ENCODE measurements at regions not wholly inside any gene's neighbourhood (a gene's known extent, or its start where the extent isn't known, plus 50 kb on each side); places are given as distances from the start of the nearest gene placed in this dataset.

- Histone ChIP-seq H3K27me3 (peaks cover 20 to 51% (median 31%) of the 10 kb centered on the region in 3 donors), H3K4me3 (no peak overlapping the region), H3K36me3 (no peaks in the 10 kb centered on the region), H3K27ac (no peak overlapping the region), H3K9me3 (no peaks in the 10 kb centered on the region), H3K4me1 (no peaks in the 10 kb centered on the region)
- intact Hi-C loops (cut with DNase I; ENCODE audit: low total_unique reads) = no loop called here
- in situ Hi-C loops (cut with MboI; ENCODE audit: low sequenced_read_pairs in 4 of 4) = no loop called here
- DNase-seq (no peak), ATAC-seq (no peak)
- TF ChIP-seq POLR2A (IDR thresholded peaks at IDR 0.05) (no peak), CTCF (IDR thresholded peaks at IDR 0.05 in 4 of 5, conservative IDR thresholded peaks at IDR 0.05 in 1 of 5) (no peak)
Measured at GRCh38 chr7:1360521-1360971, 98.7 kb downstream of the MICALL2 start.

GRCh38 chr7:1361016-1361755, 98.1 kb downstream of the MICALL2 start:
- in situ Hi-C loops (cut with MboI; ENCODE audit: low sequenced_read_pairs in 4 of 4) = no loop called here
- Histone ChIP-seq H3K27ac (no peak overlapping the region), H3K36me3 (no peaks in the 10 kb centered on the region), H3K27me3 (peaks cover 19 to 51% (median 26%) of the 10 kb centered on the region in 3 donors), H3K4me3 (no peak overlapping the region), H3K4me1 (no peaks in the 10 kb centered on the region), H3K9me3 (no peaks in the 10 kb centered on the region)
- ATAC-seq (no peak), DNase-seq (no peak)
- TF ChIP-seq POLR2A (IDR thresholded peaks at IDR 0.05) = no peak
- no peak for TF ChIP-seq CTCF (IDR thresholded peaks at IDR 0.05 in 4 of 5, conservative IDR thresholded peaks at IDR 0.05 in 1 of 5)
- intact Hi-C loops (cut with DNase I; ENCODE audit: low total_unique reads) = no loop called here

- intact Hi-C loops (cut with DNase I; ENCODE audit: low total_unique reads) = no loop called here
- in situ Hi-C loops (cut with MboI; ENCODE audit: low sequenced_read_pairs in 4 of 4) = no loop called here
- Histone ChIP-seq H3K27me3 (peaks cover 19 to 51% (median 26%) of the 10 kb centered on the region in 3 donors), H3K27ac (no peak overlapping the region), H3K4me1 (no peaks in the 10 kb centered on the region), H3K36me3 (no peaks in the 10 kb centered on the region), H3K4me3 (no peak overlapping the region), H3K9me3 (no peaks in the 10 kb centered on the region)
- no peak for TF ChIP-seq POLR2A (IDR thresholded peaks at IDR 0.05)
- TF ChIP-seq CTCF (IDR thresholded peaks at IDR 0.05 in 4 of 5, conservative IDR thresholded peaks at IDR 0.05 in 1 of 5) = no peak
- no peak for ATAC-seq
- no peak for DNase-seq
Measured at GRCh38 chr7:1361756-1362125, 97.5 kb downstream of the MICALL2 start.

GRCh38 chr7:1362301-1362700, 97.0 kb downstream of the MICALL2 start:
- TF ChIP-seq POLR2A (IDR thresholded peaks at IDR 0.05) (no peak), CTCF (IDR thresholded peaks at IDR 0.05 in 4 of 5, conservative IDR thresholded peaks at IDR 0.05 in 1 of 5) (no peak)
- DNase-seq = no peak
- H3K27me3 ChIP-seq = peaks cover 20 to 51% (median 26%) of the 10 kb centered on the region in 3 donors
- H3K9me3 ChIP-seq = no peaks in the 10 kb centered on the region
- no peak for ATAC-seq
- no peak overlapping the region for H3K4me3 ChIP-seq
- no peak overlapping the region for H3K27ac ChIP-seq
- intact Hi-C loops (cut with DNase I; ENCODE audit: low total_unique reads) (no loop called here), in situ Hi-C loops (cut with MboI; ENCODE audit: low sequenced_read_pairs in 4 of 4) (no loop called here)
- H3K4me1 ChIP-seq = no peaks in the 10 kb centered on the region
- no peaks in the 10 kb centered on the region for H3K36me3 ChIP-seq

Data from gastrocnemius medialis (tissue), 4 donors.